Transverse colon (tissue), 4 donors: ENCODE measurements at regions not wholly inside any gene's neighbourhood (a gene's known extent, or its start where the extent isn't known, plus 50 kb on each side); places are given as distances from the start of the nearest gene placed in this dataset.

Experiments
- CTCF ChIP-seq, 5 experiments: fragments of 200-600 bp in 3 of 5; fragments of 450-650 bp in 2 of 5; sonication (generic) in 3 of 5; IDR thresholded peaks; 1 replicate in 2 of 5; 2 replicates in 3 of 5; pipeline ENCODE4 v1.5.1; 2016 to 2017; ENCODE audit warnings: antibody characterized with exemption in 5 of 5, inconsistent platforms in 3 of 5, mild to moderate bottlenecking in 2 of 5, moderate library complexity in 1 of 5
- EP300 ChIP-seq: sonication (generic); formaldehyde crosslinking; IDR thresholded peaks from one replicate; pipeline ENCODE4 v1.6.1; 2017; ENCODE audit warnings: antibody characterized with exemption, low read depth
- POLR2A ChIP-seq: fragments of 450-650 bp; IDR thresholded peaks from one replicate; pipeline ENCODE4 v1.6.1; 2016; ENCODE audit warnings: antibody characterized with exemption, mild to moderate bottlenecking, moderate library complexity
- POLR2AphosphoS5 ChIP-seq, 3 donors: sonication (generic); formaldehyde crosslinking; IDR thresholded peaks; one replicate each; pipeline ENCODE4 v1.6.1; 2016; ENCODE audit warnings: antibody characterized with exemption in 3 of 3

GRCh38 chr16:65763640-65764305, 602.7 kb upstream of the CDH5 start:
- TF ChIP-seq CTCF (IDR thresholded peaks at IDR 0.05) = no peak
- no peak for TF ChIP-seq EP300
- TF ChIP-seq POLR2AphosphoS5 (IDR thresholded peaks at IDR 0.05) = no peak
- no peak for TF ChIP-seq POLR2A
